ENCODE measurements at regions not wholly inside any gene's neighbourhood (a gene's known extent, or its start where the extent isn't known, plus 50 kb on each side); places are given as distances from the start of the nearest gene placed in this dataset.

DNA sequence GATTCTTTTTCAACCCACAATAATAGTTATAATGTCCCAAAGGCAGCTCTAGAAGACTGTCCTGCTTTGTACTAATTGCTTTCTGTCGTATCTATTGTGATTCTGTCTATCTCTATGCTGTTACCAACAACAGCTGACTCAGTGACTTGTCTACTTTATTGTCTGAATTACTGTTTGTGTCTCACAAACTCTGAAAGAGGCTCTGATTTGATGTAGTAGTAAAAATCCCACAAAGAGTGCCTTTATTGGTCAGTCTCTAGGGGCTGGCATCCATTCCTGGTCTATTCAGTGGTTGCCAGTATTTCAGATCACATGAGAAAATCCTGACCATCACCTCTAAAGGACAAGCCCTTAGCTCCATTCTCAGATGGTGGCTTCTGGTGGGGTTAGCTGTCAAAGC, 254.2 kb downstream of the NSUN3 start:
- Histone ChIP-seq H3K9me3 (no peaks in the 10 kb centered on the region), H3K27ac (no peak overlapping the region), H3K4me3 (no peak overlapping the region), H3K4me1 (no peaks in the 10 kb centered on the region), H3K27me3 (no peaks in the 10 kb centered on the region), H3K36me3 (no peaks in the 10 kb centered on the region)
- WGBS: 62% methylated on average over 1 of the region's 1 CpG
- no peak for DNase-seq (ENCODE audit: low spot score in 2 of 2)
- no peak for TF ChIP-seq EP300 (IDR thresholded peaks at IDR 0.05)
- TF ChIP-seq POLR2A (IDR thresholded peaks at IDR 0.05): no peak
- no peak for TF ChIP-seq POLR2AphosphoS5 (IDR thresholded peaks at IDR 0.05)
- no peak for TF ChIP-seq CTCF (IDR thresholded peaks at IDR 0.05)

- Histone ChIP-seq H3K27me3 (no peaks in the 10 kb centered on the region), H3K4me3 (no peak overlapping the region), H3K27ac (no peak overlapping the region), H3K9me3 (no peaks in the 10 kb centered on the region), H3K36me3 (no peaks in the 10 kb centered on the region), H3K4me1 (no peaks in the 10 kb centered on the region)
- no peak for DNase-seq (ENCODE audit: low spot score in 2 of 2)
- TF ChIP-seq POLR2A (IDR thresholded peaks at IDR 0.05) (no peak), EP300 (IDR thresholded peaks at IDR 0.05) (no peak), CTCF (IDR thresholded peaks at IDR 0.05) (no peak), POLR2AphosphoS5 (IDR thresholded peaks at IDR 0.05) (no peak)
- 73% methylated on average over 2 of the region's 2 CpGs for WGBS
Measured at GRCh38 chr3:94323596-94323995, 260.7 kb downstream of the NSUN3 start.

DNA sequence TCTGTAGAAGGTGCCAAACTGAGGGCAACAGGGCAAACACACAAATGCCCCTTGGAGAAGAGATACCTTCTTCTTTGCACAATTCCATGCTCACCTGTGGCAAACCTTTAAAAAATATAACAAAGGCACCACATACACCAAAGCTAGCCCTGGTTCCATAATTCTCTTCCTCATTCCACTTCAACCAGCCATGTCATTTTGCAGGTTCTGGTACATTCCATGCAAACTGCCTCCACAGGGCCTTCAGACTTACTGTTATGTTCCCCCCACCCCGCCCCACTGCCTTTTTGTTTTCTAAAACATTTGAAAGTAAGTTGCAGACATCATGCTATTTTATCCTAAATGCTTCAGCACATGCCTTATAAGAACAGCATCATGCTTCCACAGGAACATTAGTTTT, 269.0 kb downstream of the NSUN3 start:
- Histone ChIP-seq H3K4me1 (no peaks in the 10 kb centered on the region), H3K36me3 (no peaks in the 10 kb centered on the region), H3K4me3 (no peak overlapping the region), H3K9me3 (no peaks in the 10 kb centered on the region), H3K27me3 (no peaks in the 10 kb centered on the region), H3K27ac (no peak overlapping the region)
- no peak for TF ChIP-seq POLR2AphosphoS5 (IDR thresholded peaks at IDR 0.05)
- TF ChIP-seq EP300 (IDR thresholded peaks at IDR 0.05): no peak
- TF ChIP-seq CTCF (IDR thresholded peaks at IDR 0.05): no peak
- TF ChIP-seq POLR2A (IDR thresholded peaks at IDR 0.05): no peak
- DNase-seq (ENCODE audit: low spot score in 2 of 2): no peak
- WGBS: 82% methylated on average over 1 of the region's 1 CpG

DNA sequence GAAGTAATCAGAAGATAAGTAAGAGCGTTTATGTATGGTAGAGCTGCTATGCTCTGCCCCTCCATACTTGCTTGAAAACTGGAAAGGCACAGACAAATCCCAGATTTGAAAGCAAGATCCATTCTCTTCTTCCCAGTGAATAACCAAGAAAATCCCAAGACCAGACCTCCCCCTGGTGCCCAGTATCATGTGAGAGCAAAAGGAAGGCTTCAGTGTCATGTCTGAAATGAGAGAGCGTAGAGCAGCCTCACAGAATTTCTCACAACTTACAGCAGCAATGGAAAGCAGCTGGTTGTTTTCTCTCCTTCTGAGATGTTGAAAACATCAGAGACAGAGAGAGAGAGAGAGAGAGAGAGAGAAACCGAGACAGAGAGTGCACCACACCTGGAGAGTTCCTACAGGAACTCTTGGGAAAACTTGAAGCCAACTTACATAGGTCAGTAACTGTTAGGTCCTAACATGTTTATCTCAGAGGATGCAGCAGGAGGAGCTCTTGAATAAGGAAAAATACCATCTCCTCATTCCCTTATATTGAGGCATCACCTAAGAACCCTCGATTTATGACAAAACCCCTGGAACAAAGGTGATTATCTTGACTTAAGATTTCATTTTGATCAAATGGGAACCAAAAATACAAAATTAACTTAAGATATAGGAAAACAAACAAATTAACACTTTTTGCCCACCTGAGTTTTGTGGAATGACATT, 273.3 kb downstream of the NSUN3 start:
- WGBS: 42% methylated on average over 4 of the region's 4 CpGs
- Histone ChIP-seq H3K27me3 (no peaks in the 10 kb centered on the region), H3K4me1 (no peaks in the 10 kb centered on the region), H3K9me3 (no peaks in the 10 kb centered on the region), H3K4me3 (no peak overlapping the region), H3K36me3 (no peaks in the 10 kb centered on the region), H3K27ac (no peak overlapping the region)
- no peak for DNase-seq (ENCODE audit: low spot score in 2 of 2)
- TF ChIP-seq EP300 (IDR thresholded peaks at IDR 0.05) (no peak), CTCF (IDR thresholded peaks at IDR 0.05) (peak in 1 of 2 donors; percentile 20)

GRCh38 chr3:94345101-94345500, 282.2 kb downstream of the NSUN3 start:
- Histone ChIP-seq H3K27me3 (no peaks in the 10 kb centered on the region), H3K9me3 (no peaks in the 10 kb centered on the region), H3K36me3 (no peaks in the 10 kb centered on the region), H3K4me3 (no peak overlapping the region), H3K27ac (no peak overlapping the region), H3K4me1 (no peaks in the 10 kb centered on the region)
- WGBS: 94% methylated on average over 13 of the region's 13 CpGs
- TF ChIP-seq POLR2AphosphoS5 (IDR thresholded peaks at IDR 0.05) (no peak), CTCF (IDR thresholded peaks at IDR 0.05) (no peak), POLR2A (IDR thresholded peaks at IDR 0.05) (no peak), EP300 (IDR thresholded peaks at IDR 0.05) (no peak)
- no peak for DNase-seq (ENCODE audit: low spot score in 2 of 2)
